ENCODE measurements at regions not wholly inside any gene's neighbourhood (a gene's known extent, or its start where the extent isn't known, plus 50 kb on each side); places are given as distances from the start of the nearest gene placed in this dataset.

- no peak overlapping the region for H3K4me3 ChIP-seq (replicated peaks; ENCODE audit: insufficient read depth, low read length)
- DNase-seq (ENCODE audit: low read depth in 1 of 2, low spot score in 1 of 2), result no peak
- TF ChIP-seq POLR2AphosphoS5 (IDR thresholded peaks at IDR 0.05; ENCODE audit: low read depth) (no peak), SPI1 (IDR thresholded peaks at IDR 0.05; ENCODE audit: borderline replicate concordance, low read depth) (no peak), REST (IDR thresholded peaks at IDR 0.05; ENCODE audit: insufficient replicate concordance, low read depth) (no peak), GABPA (IDR thresholded peaks at IDR 0.05; ENCODE audit: low read depth) (no peak)
- TF ChIP-seq, protein P1, sequence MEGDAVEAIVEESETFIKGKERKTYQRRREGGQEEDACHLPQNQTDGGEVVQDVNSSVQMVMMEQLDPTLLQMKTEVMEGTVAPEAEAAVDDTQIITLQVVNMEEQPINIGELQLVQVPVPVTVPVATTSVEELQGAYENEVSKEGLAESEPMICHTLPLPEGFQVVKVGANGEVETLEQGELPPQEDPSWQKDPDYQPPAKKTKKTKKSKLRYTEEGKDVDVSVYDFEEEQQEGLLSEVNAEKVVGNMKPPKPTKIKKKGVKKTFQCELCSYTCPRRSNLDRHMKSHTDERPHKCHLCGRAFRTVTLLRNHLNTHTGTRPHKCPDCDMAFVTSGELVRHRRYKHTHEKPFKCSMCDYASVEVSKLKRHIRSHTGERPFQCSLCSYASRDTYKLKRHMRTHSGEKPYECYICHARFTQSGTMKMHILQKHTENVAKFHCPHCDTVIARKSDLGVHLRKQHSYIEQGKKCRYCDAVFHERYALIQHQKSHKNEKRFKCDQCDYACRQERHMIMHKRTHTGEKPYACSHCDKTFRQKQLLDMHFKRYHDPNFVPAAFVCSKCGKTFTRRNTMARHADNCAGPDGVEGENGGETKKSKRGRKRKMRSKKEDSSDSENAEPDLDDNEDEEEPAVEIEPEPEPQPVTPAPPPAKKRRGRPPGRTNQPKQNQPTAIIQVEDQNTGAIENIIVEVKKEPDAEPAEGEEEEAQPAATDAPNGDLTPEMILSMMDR (IDR thresholded peaks at IDR 0.05; ENCODE audit: insufficient read depth, low read length), result no peak
- H3K27ac ChIP-seq (replicated peaks), result no peak overlapping the region
- no peaks in the 10 kb centered on the region for H3K27me3 ChIP-seq (ENCODE audit: insufficient read depth, poor library complexity, severe bottlenecking)
Observed at GRCh38 chr18:6505498-6505875, 90.8 kb upstream of the L3MBTL4 start.

DNA sequence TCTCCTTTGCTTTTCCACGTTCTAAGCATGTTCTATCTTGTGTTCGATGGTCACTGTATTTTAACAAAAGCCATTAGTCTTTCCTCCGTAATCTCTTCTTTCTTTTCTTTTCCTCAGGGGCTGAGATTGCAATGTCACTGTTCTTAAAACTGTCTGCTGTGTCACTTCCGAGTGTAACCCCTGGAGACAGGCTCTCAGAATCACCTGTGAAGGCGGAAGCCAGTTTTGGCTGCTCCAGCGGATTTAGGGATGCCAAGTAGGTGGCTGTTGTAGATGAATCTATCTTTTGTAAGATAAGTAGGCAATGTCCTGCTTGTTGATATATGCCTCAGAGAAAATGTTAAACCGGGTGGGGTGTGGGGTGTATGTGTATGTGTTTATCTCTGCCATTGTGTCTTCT lies 94.7 kb upstream of the L3MBTL4 start:
- H3K27ac ChIP-seq (replicated peaks), result no peak overlapping the region
- H3K4me3 ChIP-seq (replicated peaks; ENCODE audit: insufficient read depth, low read length), result no peak overlapping the region
- no peaks in the 10 kb centered on the region for H3K27me3 ChIP-seq (ENCODE audit: insufficient read depth, poor library complexity, severe bottlenecking)
- TF ChIP-seq GABPA (IDR thresholded peaks at IDR 0.05; ENCODE audit: low read depth) (no peak), POLR2AphosphoS5 (IDR thresholded peaks at IDR 0.05; ENCODE audit: low read depth) (no peak), SPI1 (IDR thresholded peaks at IDR 0.05; ENCODE audit: borderline replicate concordance, low read depth) (no peak), REST (IDR thresholded peaks at IDR 0.05; ENCODE audit: insufficient replicate concordance, low read depth) (no peak)
- TF ChIP-seq, protein P1 (IDR thresholded peaks at IDR 0.05; ENCODE audit: insufficient read depth, low read length), result no peak
- DNase-seq (ENCODE audit: low read depth in 1 of 2, low spot score in 1 of 2), result no peak

GRCh38 chr18:6509832-6510231 lies 95.1 kb upstream of the L3MBTL4 start:
- no peak for TF ChIP-seq SPI1 (IDR thresholded peaks at IDR 0.05; ENCODE audit: borderline replicate concordance, low read depth)
- TF ChIP-seq REST (IDR thresholded peaks at IDR 0.05; ENCODE audit: insufficient replicate concordance, low read depth), result no peak
- TF ChIP-seq, protein P1 (IDR thresholded peaks at IDR 0.05; ENCODE audit: insufficient read depth, low read length), result no peak
- TF ChIP-seq POLR2AphosphoS5 (IDR thresholded peaks at IDR 0.05; ENCODE audit: low read depth), result no peak
- TF ChIP-seq GABPA (IDR thresholded peaks at IDR 0.05; ENCODE audit: low read depth), result no peak
- DNase-seq (ENCODE audit: low read depth in 1 of 2, low spot score in 1 of 2), result no peak
- H3K27ac ChIP-seq (replicated peaks), result no peak overlapping the region
- no peak overlapping the region for H3K4me3 ChIP-seq (replicated peaks; ENCODE audit: insufficient read depth, low read length)
- H3K27me3 ChIP-seq (ENCODE audit: insufficient read depth, poor library complexity, severe bottlenecking), result no peaks in the 10 kb centered on the region
